Smooth muscle cell (in vitro differentiated cells): ENCODE measurements at regions not wholly inside any gene's neighbourhood (a gene's known extent, or its start where the extent isn't known, plus 50 kb on each side); places are given as distances from the start of the nearest gene placed in this dataset.

ENCODE experiments used
- DNase-seq: peaks from one replicate; lab custom pipeline; 2025; ENCODE audit not compliant: unreplicated experiment; lab: John Stamatoyannopoulos, UW
- H2AFZ ChIP-seq: fragments of 200-600 bp; sonication (generic); 2 replicates; pipeline ENCODE4 v1.6.0; 2016; ENCODE audit warnings: antibody characterized with exemption, low read depth, mild to moderate bottlenecking
- H3F3A ChIP-seq: fragments of 200-600 bp; sonication (generic); 2 replicates; pipeline ENCODE4 v1.6.0; 2017; ENCODE audit warnings: antibody characterized with exemption, low read depth
- H3K27ac ChIP-seq: fragments of 200-600 bp; sonication (generic); 2 replicates; pipeline ENCODE4 v1.5.1; 2016; ENCODE audit warnings: low read depth, mild to moderate bottlenecking
- H3K27me3 ChIP-seq: fragments of 200-600 bp; sonication (generic); 2 replicates; pipeline ENCODE4 v1.6.1; 2016; ENCODE audit warnings: low read depth, mild to moderate bottlenecking
- H3K36me3 ChIP-seq: fragments of 200-600 bp; sonication (generic); 2 replicates; pipeline ENCODE4 v1.5.1; 2016; ENCODE audit warnings: low read depth
- H3K4me1 ChIP-seq: fragments of 200-600 bp; sonication (generic); 2 replicates; pipeline ENCODE4 v1.5.1; 2016; ENCODE audit warnings: low read depth
- H3K4me2 ChIP-seq: fragments of 200-600 bp; sonication (generic); 2 replicates; pipeline ENCODE4 v1.6.0; 2016; ENCODE audit warnings: mild to moderate bottlenecking
- H3K4me3 ChIP-seq: fragments of 200-600 bp; sonication (generic); 2 replicates; pipeline ENCODE4 v1.5.1; 2016; ENCODE audit warnings: mild to moderate bottlenecking
- H3K79me2 ChIP-seq: fragments of 200-600 bp; sonication (generic); 2 replicates; pipeline ENCODE4 v1.6.0; 2016; ENCODE audit warnings: low read depth, mild to moderate bottlenecking
- H3K9ac ChIP-seq: fragments of 200-600 bp; sonication (generic); 2 replicates; pipeline ENCODE4 v1.6.0; 2016; ENCODE audit warnings: low read depth
- H3K9me3 ChIP-seq: fragments of 200-600 bp; sonication (generic); replicated peaks from 2 replicates; pipeline ENCODE4 v1.5.1; 2016; ENCODE audit warnings: low read depth
- H4K20me1 ChIP-seq: fragments of 200-600 bp; sonication (generic); 2 replicates; pipeline ENCODE4 v1.6.0; 2016; ENCODE audit warnings: low read depth
- WGBS: methylation state at CpG from one replicate; pipeline ENCODE4 v1.1.7; 2016; ENCODE audit warnings: low lambda C conversion rate; 5-methylcytosine and 5-hydroxymethylcytosine counted together
- TF ChIP-seq, protein P1 (sequence below): fragments of 200-600 bp; sonication (generic); IDR thresholded peaks from 2 replicates; pipeline ENCODE4 v1.5.1; 2017; ENCODE audit warnings: borderline replicate concordance, mild to moderate bottlenecking, antibody characterized with exemption; ENCODE audit not compliant: insufficient read depth, poor library complexity, severe bottlenecking

DNA sequence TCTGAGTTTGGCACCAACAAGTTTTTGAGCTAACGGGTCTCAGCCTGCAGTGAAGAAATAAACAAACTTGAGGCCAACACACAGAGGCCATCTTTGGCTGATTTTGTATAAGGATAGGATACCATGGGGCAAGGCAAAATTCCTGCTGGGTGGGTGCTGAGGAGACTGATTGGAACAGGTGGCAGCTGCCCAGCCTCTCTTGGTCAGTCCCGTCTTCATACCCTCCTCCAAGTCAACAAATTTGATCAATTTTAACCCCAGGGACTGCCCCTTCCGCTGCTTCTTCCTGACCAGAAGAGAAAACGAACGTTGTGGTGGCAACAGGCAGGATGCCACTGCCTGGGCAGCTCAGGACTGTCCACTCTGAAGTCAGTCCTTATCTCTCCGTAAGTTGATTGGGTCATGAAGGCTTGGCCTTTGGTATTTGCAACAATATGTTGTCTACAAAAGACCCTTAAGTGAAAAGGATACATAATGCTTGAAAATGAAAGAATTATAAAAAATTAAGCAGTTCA lies 139.3 kb downstream of the SPP2 start:
- H3K79me2 ChIP-seq: no peaks in the 10 kb centered on the region
- no peak overlapping the region for H2AFZ ChIP-seq
- no peaks in the 10 kb centered on the region for H3K9me3 ChIP-seq
- WGBS: 76% methylated on average over 6 of the region's 6 CpGs
- H3K36me3 ChIP-seq: no peaks in the 10 kb centered on the region
- no peaks in the 10 kb centered on the region for H4K20me1 ChIP-seq
- H3K4me3 ChIP-seq: no peak overlapping the region
- no peak overlapping the region for H3K27ac ChIP-seq
- H3K4me2 ChIP-seq: no peak overlapping the region
- peaks cover 9% of the 10 kb centered on the region for H3K27me3 ChIP-seq
- no peaks in the 10 kb centered on the region for H3K4me1 ChIP-seq
- DNase-seq: no peak
- no peak overlapping the region for H3K9ac ChIP-seq
- TF ChIP-seq, protein P1, sequence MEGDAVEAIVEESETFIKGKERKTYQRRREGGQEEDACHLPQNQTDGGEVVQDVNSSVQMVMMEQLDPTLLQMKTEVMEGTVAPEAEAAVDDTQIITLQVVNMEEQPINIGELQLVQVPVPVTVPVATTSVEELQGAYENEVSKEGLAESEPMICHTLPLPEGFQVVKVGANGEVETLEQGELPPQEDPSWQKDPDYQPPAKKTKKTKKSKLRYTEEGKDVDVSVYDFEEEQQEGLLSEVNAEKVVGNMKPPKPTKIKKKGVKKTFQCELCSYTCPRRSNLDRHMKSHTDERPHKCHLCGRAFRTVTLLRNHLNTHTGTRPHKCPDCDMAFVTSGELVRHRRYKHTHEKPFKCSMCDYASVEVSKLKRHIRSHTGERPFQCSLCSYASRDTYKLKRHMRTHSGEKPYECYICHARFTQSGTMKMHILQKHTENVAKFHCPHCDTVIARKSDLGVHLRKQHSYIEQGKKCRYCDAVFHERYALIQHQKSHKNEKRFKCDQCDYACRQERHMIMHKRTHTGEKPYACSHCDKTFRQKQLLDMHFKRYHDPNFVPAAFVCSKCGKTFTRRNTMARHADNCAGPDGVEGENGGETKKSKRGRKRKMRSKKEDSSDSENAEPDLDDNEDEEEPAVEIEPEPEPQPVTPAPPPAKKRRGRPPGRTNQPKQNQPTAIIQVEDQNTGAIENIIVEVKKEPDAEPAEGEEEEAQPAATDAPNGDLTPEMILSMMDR: no peak
- no peaks in the 10 kb centered on the region for H3F3A ChIP-seq

DNA sequence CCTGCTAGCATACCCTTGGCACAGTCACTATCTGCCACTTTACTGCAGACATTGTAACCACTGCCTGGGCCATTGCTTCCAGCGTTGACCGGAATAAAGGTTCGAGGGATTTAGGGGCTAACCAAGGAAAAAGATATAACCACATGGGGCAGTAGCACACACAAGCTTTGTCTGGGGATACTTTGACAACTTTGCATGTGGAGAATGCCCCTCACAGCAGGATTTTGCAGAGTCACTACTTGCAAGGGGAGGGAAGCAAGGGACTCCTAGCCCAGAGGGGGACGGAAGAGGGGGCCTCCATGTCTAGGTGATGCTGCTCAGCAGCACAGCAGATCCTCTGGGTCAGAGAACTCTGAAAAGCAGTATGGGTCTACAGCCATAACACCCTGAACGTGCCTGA lies 138.7 kb downstream of the SPP2 start:
- peaks cover 9% of the 10 kb centered on the region for H3K27me3 ChIP-seq
- no peak overlapping the region for H3K4me2 ChIP-seq
- no peaks in the 10 kb centered on the region for H3K79me2 ChIP-seq
- H2AFZ ChIP-seq: no peak overlapping the region
- H3F3A ChIP-seq: no peaks in the 10 kb centered on the region
- no peaks in the 10 kb centered on the region for H3K36me3 ChIP-seq
- no peaks in the 10 kb centered on the region for H3K9me3 ChIP-seq
- no peak for DNase-seq
- no peak overlapping the region for H3K9ac ChIP-seq
- H3K4me1 ChIP-seq: no peaks in the 10 kb centered on the region
- no peak overlapping the region for H3K4me3 ChIP-seq
- WGBS: 83% methylated on average over 5 of the region's 5 CpGs
- no peaks in the 10 kb centered on the region for H4K20me1 ChIP-seq
- H3K27ac ChIP-seq: no peak overlapping the region
- TF ChIP-seq, protein P1: no peak

DNA sequence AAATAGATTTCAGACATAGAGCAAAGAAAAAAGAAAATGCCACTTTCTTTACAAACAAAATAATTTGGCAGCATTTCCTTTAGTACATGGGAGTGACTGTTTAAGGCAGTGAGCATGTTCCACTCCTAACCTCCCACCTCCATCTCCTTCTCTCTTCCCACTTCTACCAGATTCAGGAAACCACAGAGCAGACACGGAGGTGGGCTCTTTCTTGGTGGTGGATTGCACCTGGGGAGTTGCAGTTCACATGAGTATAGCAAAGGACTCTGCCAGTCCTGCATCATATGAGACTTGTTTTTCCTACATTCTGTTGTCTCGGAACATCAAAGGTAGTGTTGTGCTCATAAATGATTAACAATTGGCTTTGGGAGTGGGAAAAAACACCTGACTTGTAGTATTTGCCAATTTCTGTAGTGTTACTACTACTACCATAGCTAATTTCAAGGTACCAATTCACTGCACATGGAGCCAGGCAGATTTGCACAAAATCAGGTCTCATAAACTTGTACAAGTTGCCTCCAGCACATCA lies 137.2 kb downstream of the SPP2 start:
- H3K9ac ChIP-seq: no peak overlapping the region
- H3K9me3 ChIP-seq: no peaks in the 10 kb centered on the region
- no peak overlapping the region for H3K4me2 ChIP-seq
- no peaks in the 10 kb centered on the region for H3K79me2 ChIP-seq
- no peaks in the 10 kb centered on the region for H3F3A ChIP-seq
- DNase-seq: no peak
- H4K20me1 ChIP-seq: no peaks in the 10 kb centered on the region
- no peaks in the 10 kb centered on the region for H3K36me3 ChIP-seq
- no peak overlapping the region for H2AFZ ChIP-seq
- TF ChIP-seq, protein P1: no peak
- no peak overlapping the region for H3K4me3 ChIP-seq
- no peaks in the 10 kb centered on the region for H3K4me1 ChIP-seq
- peaks cover 9% of the 10 kb centered on the region for H3K27me3 ChIP-seq
- WGBS: 98% methylated on average over 2 of the region's 2 CpGs
- H3K27ac ChIP-seq: no peak overlapping the region

DNA sequence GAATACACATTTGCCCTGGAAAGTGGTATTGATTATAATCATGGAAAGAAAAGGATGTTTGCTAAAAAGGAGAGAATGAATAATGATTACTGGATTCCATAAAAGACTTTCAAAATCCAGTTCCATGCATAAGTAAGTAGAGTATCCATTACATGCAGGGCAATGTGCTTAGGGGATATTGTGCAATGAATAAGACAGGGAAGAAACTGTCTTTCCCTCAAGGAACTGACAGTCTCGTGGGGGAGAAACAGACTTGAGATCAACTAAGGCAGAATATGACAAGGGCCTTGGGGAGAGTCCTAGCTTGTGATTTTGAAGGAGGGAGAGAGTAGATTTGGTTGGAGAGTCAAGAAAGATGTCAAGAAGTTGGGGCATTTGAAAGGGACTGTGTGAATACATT lies 130.6 kb downstream of the SPP2 start:
- H3K27me3 ChIP-seq: peaks cover 6% of the 10 kb centered on the region
- H3K4me2 ChIP-seq: no peak overlapping the region
- no peak overlapping the region for H2AFZ ChIP-seq
- no peak overlapping the region for H3K9ac ChIP-seq
- H3F3A ChIP-seq: no peaks in the 10 kb centered on the region
- no peaks in the 10 kb centered on the region for H3K79me2 ChIP-seq
- no peak overlapping the region for H3K27ac ChIP-seq
- no peaks in the 10 kb centered on the region for H3K36me3 ChIP-seq
- H3K4me1 ChIP-seq: peaks cover 5% of the 10 kb centered on the region
- H3K9me3 ChIP-seq: no peaks in the 10 kb centered on the region
- WGBS: 50% methylated on average over 1 of the region's 1 CpG
- no peaks in the 10 kb centered on the region for H4K20me1 ChIP-seq
- H3K4me3 ChIP-seq: no peak overlapping the region
- no peak for DNase-seq
- TF ChIP-seq, protein P1: no peak
